ENCODE measurements at regions not wholly inside any gene's neighbourhood (a gene's known extent, or its start where the extent isn't known, plus 50 kb on each side); places are given as distances from the start of the nearest gene placed in this dataset.
A peak's percentile ranks its signal among the peaks of the same experiment; 100 is the strongest.

DNA sequence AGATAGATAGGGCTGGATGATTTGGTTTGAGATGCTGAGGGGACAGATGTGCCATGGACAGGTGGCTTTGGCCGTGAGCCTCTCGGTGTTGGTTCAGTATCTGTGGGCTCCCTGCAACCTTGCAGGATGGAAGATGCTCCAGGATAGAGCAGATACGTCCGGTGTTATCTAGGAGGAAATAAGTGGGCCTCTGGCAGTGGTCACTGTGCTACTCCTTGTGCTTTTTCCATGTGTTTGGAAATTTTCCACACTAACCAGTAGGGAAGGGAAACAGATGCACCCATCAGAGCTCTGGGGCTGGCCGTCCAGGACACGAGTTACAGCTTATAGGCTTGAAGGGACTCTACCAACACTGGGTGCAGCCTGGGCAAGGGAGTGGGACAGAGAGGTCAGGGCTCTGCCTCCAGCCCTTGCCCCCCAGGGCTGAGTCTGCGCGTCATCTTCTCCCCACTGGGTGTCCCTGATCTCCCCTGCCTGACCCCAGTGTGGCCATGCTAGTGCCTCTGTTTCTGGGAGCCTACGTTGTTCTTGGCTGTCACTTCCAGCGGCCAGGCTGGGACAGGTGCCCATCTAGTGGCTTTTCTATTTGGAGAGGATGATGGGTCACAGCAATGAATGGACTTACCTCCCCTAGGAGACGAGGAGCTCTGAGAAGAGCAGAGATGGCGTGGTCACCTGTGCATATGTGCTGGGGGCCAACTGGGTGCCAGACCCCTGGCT is 166.9 kb downstream of the SEC14L1 start:
- FAIRE-seq: no peak
- H3K4me1 ChIP-seq (replicated peaks in 1 of 2; ENCODE audit: control insufficient read depth in 2 of 2, insufficient read depth in 2 of 2, low read length in 2 of 2): peaks cover 0 to 20% of the 10 kb centered on the region in 2 experiments; a peak in 2 of 5 replicates
- H3K27ac ChIP-seq (ENCODE audit: extremely low read depth, low read depth, low read length): no peak overlapping the region
- WGBS (ENCODE audit: insufficient coverage, low coverage, missing lambda C conversion rate): 23% methylated on average over 11 of the region's 12 CpGs
- ChIA-PET POLR2A (interaction anchor here (1.1 kb wide), 1 partner anchor 15 kb away, joined by 3 read pairs; no protein-coding TSS in a partner anchor), CTCF (ENCODE audit: low intra/inter-chr PET ratio) (no interaction called here)
- H3K79me2 ChIP-seq (ENCODE audit: control insufficient read depth, insufficient read depth, low read length): no peaks in the 10 kb centered on the region
- DNase-seq (ENCODE audit: extremely low read depth in 1 of 4, low spot score in 3 of 4): no peak
- intact Hi-C loops (cut with micrococcal nuclease): no loop called here
- no TSS peak for BruUV-seq (replicated peaks)
- peaks cover 7% of the 10 kb centered on the region for H4K20me1 ChIP-seq (replicated peaks; ENCODE audit: control insufficient read depth, insufficient read depth, low read length)
- no peak overlapping the region for H3K4me3 ChIP-seq
- H3K9ac ChIP-seq (ENCODE audit: insufficient read depth in 1 of 2, low read depth in 2 of 2, low read length in 2 of 2): peak overlapping the region in 1 of 2 experiments; percentile 68; a peak in 1 of 4 replicates
- in situ Hi-C loops (cut with MboI): no loop called here
- no peak overlapping the region for H3K4me2 ChIP-seq (ENCODE audit: insufficient read depth, low read length)
- no peak for ATAC-seq
- H3K27me3 ChIP-seq (ENCODE audit: control insufficient read depth in 2 of 2, insufficient read depth in 2 of 2, low read length in 2 of 2): peaks cover 9 to 65% of the 10 kb centered on the region in 2 experiments; a peak in 4 of 5 replicates
- H3K9me1 ChIP-seq (ENCODE audit: control insufficient read depth, insufficient read depth, low read length): peaks cover 2% of the 10 kb centered on the region
- H3K9me3 ChIP-seq (replicated peaks; ENCODE audit: control insufficient read depth, insufficient read depth, low read depth, low read length): no peaks in the 10 kb centered on the region
- TF ChIP-seq ZNF24 (IDR thresholded peaks at IDR 0.05): no peak
- H2AFZ ChIP-seq (ENCODE audit: low read depth, low read length): no peak overlapping the region
- no peaks in the 10 kb centered on the region for H3K36me3 ChIP-seq (ENCODE audit: control insufficient read depth, insufficient read depth, low read length)

- intact Hi-C loops (cut with micrococcal nuclease): no loop called here
- POLR2A ChIA-PET: interaction anchor here (0.6 to 1.4 kb wide), 8 partner anchors 9 to 121 kb away, joined by 3 to 5 read pairs (median 4); no protein-coding TSS in a partner anchor
- peaks cover 7% of the 10 kb centered on the region for H4K20me1 ChIP-seq (replicated peaks; ENCODE audit: control insufficient read depth, insufficient read depth, low read length)
These were observed 168.3 kb downstream of the SEC14L1 start for GRCh38 chr17:77308861-77309726.

More at GRCh38 chr17:77308861-77309726, 168.3 kb downstream of the SEC14L1 start:
- peaks cover 2% of the 10 kb centered on the region for H3K9me1 ChIP-seq (ENCODE audit: control insufficient read depth, insufficient read depth, low read length)
- no peak for FAIRE-seq
- BruUV-seq (replicated peaks): no TSS peak
- DNase-seq (ENCODE audit: extremely low read depth in 1 of 4, low spot score in 3 of 4): peak in 1 of 4 experiments; percentile 22
- no peaks in the 10 kb centered on the region for H3K79me2 ChIP-seq (ENCODE audit: control insufficient read depth, insufficient read depth, low read length)
- H3K4me2 ChIP-seq (ENCODE audit: insufficient read depth, low read length): no peak overlapping the region
- H3K9ac ChIP-seq (ENCODE audit: insufficient read depth in 1 of 2, low read depth in 2 of 2, low read length in 2 of 2): peak overlapping the region in 1 of 2 experiments; percentile 41; a peak in 1 of 4 replicates
- TF ChIP-seq TCFL5 (CRISPR knock-in tag; conservative IDR thresholded peaks at IDR 0.05) (no peak), KLF1 (tag; IDR thresholded peaks at IDR 0.05) (peak; percentile 67; the same call in 1 of the 2 replicates), MEIS2 (IDR thresholded peaks at IDR 0.05; ENCODE audit: partially characterized antibody) (peak; percentile 6), FOSL1 (tag; conservative IDR thresholded peaks at IDR 0.05) (0 out of 2 replicates have a peak, but pooled peaks have one; percentile 18)
- no peak overlapping the region for H3K27ac ChIP-seq (ENCODE audit: extremely low read depth, low read depth, low read length)
- peaks cover 9 to 57% of the 10 kb centered on the region in 2 experiments; a peak in 4 of 5 replicates for H3K27me3 ChIP-seq (ENCODE audit: control insufficient read depth in 2 of 2, insufficient read depth in 2 of 2, low read length in 2 of 2)
- H3K4me3 ChIP-seq: no peak overlapping the region
- no peak overlapping the region for H2AFZ ChIP-seq (ENCODE audit: low read depth, low read length)
- H3K4me1 ChIP-seq (replicated peaks in 1 of 2; ENCODE audit: control insufficient read depth in 2 of 2, insufficient read depth in 2 of 2, low read length in 2 of 2): peaks cover 0 to 23% of the 10 kb centered on the region in 2 experiments; a peak in 2 of 5 replicates
- WGBS (ENCODE audit: insufficient coverage, low coverage, missing lambda C conversion rate): 27% methylated on average over 16 of the region's 18 CpGs
- in situ Hi-C loops (cut with MboI): no loop called here
- H3K9me3 ChIP-seq (replicated peaks; ENCODE audit: control insufficient read depth, insufficient read depth, low read depth, low read length): no peaks in the 10 kb centered on the region
- CTCF ChIA-PET (ENCODE audit: low intra/inter-chr PET ratio): no interaction called here
- ATAC-seq: peak; percentile 72
- H3K36me3 ChIP-seq (ENCODE audit: control insufficient read depth, insufficient read depth, low read length): no peaks in the 10 kb centered on the region
